KOPT-K1 (cell line): ENCODE measurements at regions not wholly inside any gene's neighbourhood (a gene's known extent, or its start where the extent isn't known, plus 50 kb on each side); places are given as distances from the start of the nearest gene placed in this dataset.
"Not testable (repeated sequence)": the region's sequence is repeated elsewhere in the genome, so short reads cannot be mapped to it uniquely, and the experiment has no call there.

ENCODE experiments used
- H3K27ac ChIP-seq: fragments of 200-600 bp; sonication (generic); 2 replicates; pipeline ENCODE4 v1.5.1; 2016; ENCODE audit warnings: antibody characterized with exemption, mild to moderate bottlenecking, low read depth, low read length; ENCODE audit not compliant: poor library complexity, severe bottlenecking
- H3K36me3 ChIP-seq: fragments of 200-600 bp; sonication (generic); 2 replicates; pipeline ENCODE4 v1.5.1; 2017; ENCODE audit warnings: antibody characterized with exemption, mild to moderate bottlenecking, low read length, moderate library complexity; ENCODE audit not compliant: insufficient read depth
- H3K9me3 ChIP-seq: fragments of 200-600 bp; sonication (generic); 2 replicates; pipeline ENCODE4 v1.5.1; 2017; ENCODE audit warnings: antibody characterized with exemption, low read length, mild to moderate bottlenecking; ENCODE audit not compliant: insufficient read depth, poor library complexity, severe bottlenecking

- no peaks in the 10 kb centered on the region for H3K36me3 ChIP-seq
- no peaks in the 10 kb centered on the region for H3K9me3 ChIP-seq
- H3K27ac ChIP-seq: no peak overlapping the region
Measured at GRCh38 chr2:13821255-13821880, 811.1 kb upstream of the LRATD1 start.

- no peaks in the 10 kb centered on the region for H3K36me3 ChIP-seq
- H3K27ac ChIP-seq: no peak overlapping the region
- H3K9me3 ChIP-seq: no peaks in the 10 kb centered on the region
Measured at GRCh38 chr2:13822365-13822764, 810.2 kb upstream of the LRATD1 start.

GRCh38 chr2:13826314-13826853, 806.1 kb upstream of the LRATD1 start:
- Histone ChIP-seq H3K36me3 (no peaks in the 10 kb centered on the region), H3K27ac (no peak overlapping the region), H3K9me3 (no peaks in the 10 kb centered on the region)

GRCh38 chr2:13858626-13859025, 773.9 kb upstream of the LRATD1 start:
- no peak overlapping the region for H3K27ac ChIP-seq
- no peaks in the 10 kb centered on the region for H3K36me3 ChIP-seq
- no peaks in the 10 kb centered on the region for H3K9me3 ChIP-seq

GRCh38 chr2:13868275-13868674, 764.2 kb upstream of the LRATD1 start:
- not testable (repeated sequence) for H3K36me3 ChIP-seq, H3K27ac ChIP-seq, H3K9me3 ChIP-seq

- Histone ChIP-seq H3K36me3 (no peaks in the 10 kb centered on the region), H3K9me3 (no peaks in the 10 kb centered on the region), H3K27ac (no peak overlapping the region)
Measured at GRCh38 chr2:13876491-13877037, 756.0 kb upstream of the LRATD1 start.

- H3K9me3 ChIP-seq: no peaks in the 10 kb centered on the region
- no peak overlapping the region for H3K27ac ChIP-seq
- H3K36me3 ChIP-seq: no peaks in the 10 kb centered on the region
Measured at GRCh38 chr2:13877571-13877970, 754.9 kb upstream of the LRATD1 start.

- H3K36me3 ChIP-seq: no peaks in the 10 kb centered on the region
- H3K27ac ChIP-seq: no peak overlapping the region
- H3K9me3 ChIP-seq: no peaks in the 10 kb centered on the region
Measured at GRCh38 chr2:13884291-13884976, 748.1 kb upstream of the LRATD1 start.

- Histone ChIP-seq H3K9me3 (no peaks in the 10 kb centered on the region), H3K27ac (no peak overlapping the region), H3K36me3 (no peaks in the 10 kb centered on the region)
Measured at GRCh38 chr2:13901526-13901925, 731.0 kb upstream of the LRATD1 start.

- no peaks in the 10 kb centered on the region for H3K9me3 ChIP-seq
- no peaks in the 10 kb centered on the region for H3K36me3 ChIP-seq
- H3K27ac ChIP-seq: no peak overlapping the region
Measured at GRCh38 chr2:13905831-13906230, 726.7 kb upstream of the LRATD1 start.

GRCh38 chr2:13916066-13916465, 716.5 kb upstream of the LRATD1 start:
- Histone ChIP-seq H3K36me3 (no peaks in the 10 kb centered on the region), H3K9me3 (no peaks in the 10 kb centered on the region), H3K27ac (no peak overlapping the region)

GRCh38 chr2:13917958-13918357, 714.6 kb upstream of the LRATD1 start:
- Histone ChIP-seq H3K9me3 (no peaks in the 10 kb centered on the region), H3K27ac (no peak overlapping the region), H3K36me3 (no peaks in the 10 kb centered on the region)

GRCh38 chr2:13919981-13920382, 712.5 kb upstream of the LRATD1 start:
- no peak overlapping the region for H3K27ac ChIP-seq
- H3K9me3 ChIP-seq: no peaks in the 10 kb centered on the region
- H3K36me3 ChIP-seq: no peaks in the 10 kb centered on the region

- H3K9me3 ChIP-seq: no peaks in the 10 kb centered on the region
- no peaks in the 10 kb centered on the region for H3K36me3 ChIP-seq
- H3K27ac ChIP-seq: no peak overlapping the region
Measured at GRCh38 chr2:13921245-13921644, 711.3 kb upstream of the LRATD1 start.

GRCh38 chr2:13923823-13924222, 708.7 kb upstream of the LRATD1 start:
- H3K9me3 ChIP-seq: no peaks in the 10 kb centered on the region
- no peaks in the 10 kb centered on the region for H3K36me3 ChIP-seq
- H3K27ac ChIP-seq: no peak overlapping the region

GRCh38 chr2:13942111-13942510, 690.4 kb upstream of the LRATD1 start:
- H3K27ac ChIP-seq: no peak overlapping the region

More at GRCh38 chr2:13942111-13942510, 690.4 kb upstream of the LRATD1 start:
- no peaks in the 10 kb centered on the region for H3K36me3 ChIP-seq
- H3K9me3 ChIP-seq: no peaks in the 10 kb centered on the region
